GM12878 (cell line): ENCODE measurements at regions not wholly inside any gene's neighbourhood (a gene's known extent, or its start where the extent isn't known, plus 50 kb on each side); places are given as distances from the start of the nearest gene placed in this dataset.

Experiments
- ATAC-seq: fragments of 200-7000 bp; cut with Tn5 transposase; 3 replicates; pipeline ENCODE4 v1.9.1; 2020; ENCODE audit warnings: mild to moderate bottlenecking, moderate library complexity
- BruUV-seq: library from RNA; stranded (reverse); fragments of 400-500 nt; replicated peaks from 2 replicates; lab custom pipeline; 2021; lab: Mats Ljungman, UMichigan
- CTCF ChIA-PET: fragments of 300-600 bp; sonication (Branson Sonifier 250); formaldehyde crosslinking; extraction: SDS; loops from one replicate; lab custom pipeline; 2021; ENCODE audit warnings: inconsistent platforms; lab: Yijun Ruan, JAX
- POLR2A ChIA-PET: fragments of 350-600 bp; formaldehyde crosslinking; extraction: SDS; loops from one replicate; lab custom pipeline; 2021; ENCODE audit warnings: inconsistent platforms; lab: Charles Lee
- RAD21 ChIA-PET: fragments of 300-600 bp; sonication (Branson Sonifier 250); formaldehyde crosslinking; loops from one replicate; lab custom pipeline; 2023; ENCODE audit warnings: antibody characterized with exemption; ENCODE audit not compliant: unreplicated experiment; lab: Charles Lee
- SMC1A ChIA-PET: fragments of 300-600 bp; sonication (Branson Sonifier 250); formaldehyde crosslinking; loops from one replicate; lab custom pipeline; 2023; ENCODE audit not compliant: unreplicated experiment, uncharacterized antibody; lab: Charles Lee
- DNase-seq: peaks from one replicate; pipeline ENCODE4 v3.0.0-alpha.2; 2011; ENCODE audit warnings: low read depth, low spot score
- FAIRE-seq: peaks from 3 replicates; lab custom pipeline; 2011; peaks lifted over from hg19 to GRCh38; lab: Jason Lieb, UNC
- H2AFZ ChIP-seq: 2 replicates; pipeline ENCODE4 v1.6.0; 2011; ENCODE audit warnings: low read depth, low read length, control low read depth; ENCODE audit not compliant: control insufficient read depth
- H3K27ac ChIP-seq: 2 replicates; pipeline ENCODE4 v1.5.1; 2011; ENCODE audit warnings: control low read depth; ENCODE audit not compliant: control insufficient read depth, insufficient read depth
- H3K27me3 ChIP-seq, 2 experiments: replicated peaks in 1 of 2; 2 replicates each; pipeline versions ENCODE4 v1.6.0 to v1.6.1; 2011; ENCODE audit warnings: low read length in 1 of 2; ENCODE audit not compliant: control insufficient read depth in 2 of 2, insufficient read depth in 2 of 2
- H3K36me3 ChIP-seq, 2 experiments: 2 replicates each; pipeline ENCODE4 v1.5.1; 2011; ENCODE audit warnings: low read length in 1 of 2; ENCODE audit not compliant: control insufficient read depth in 2 of 2, insufficient read depth in 2 of 2
- H3K4me1 ChIP-seq: 2 replicates; pipeline ENCODE4 v1.6.1; 2011; ENCODE audit warnings: mild to moderate bottlenecking, low read length, moderate library complexity, mixed read lengths; ENCODE audit not compliant: control insufficient read depth, insufficient read depth
- H3K4me2 ChIP-seq: 2 replicates; pipeline ENCODE4 v1.6.0; 2011; ENCODE audit warnings: control low read depth; ENCODE audit not compliant: control insufficient read depth, insufficient read depth
- H3K4me3 ChIP-seq: fragments of 200-600 bp; sonication (generic); 2 replicates; pipeline ENCODE4 v1.5.1; 2016
- H3K79me2 ChIP-seq: 2 replicates; pipeline ENCODE4 v1.6.0; 2011; ENCODE audit warnings: low read length; ENCODE audit not compliant: control insufficient read depth, insufficient read depth
- H3K9ac ChIP-seq: 2 replicates; pipeline ENCODE4 v1.8.0; 2011; ENCODE audit warnings: low read length, control low read depth, mixed read lengths; ENCODE audit not compliant: control insufficient read depth, insufficient read depth
- H3K9me3 ChIP-seq: replicated peaks from 3 replicates; pipeline ENCODE4 v1.5.1; 2011; ENCODE audit warnings: mild to moderate bottlenecking, low read length; ENCODE audit not compliant: control insufficient read depth, insufficient read depth
- H4K20me1 ChIP-seq: 2 replicates; pipeline ENCODE4 v1.6.0; 2011; ENCODE audit not compliant: control insufficient read depth, insufficient read depth
- ASH2L ChIP-seq: fragments of 300-600, 200-600 bp; sonication (generic); IDR thresholded peaks from 2 replicates; pipeline ENCODE4 v1.6.1; 2017; ENCODE audit warnings: low read depth, mild to moderate bottlenecking, borderline replicate concordance
- BRCA1 ChIP-seq: IDR thresholded peaks from 2 replicates; pipeline ENCODE4 v1.6.1; 2011; ENCODE audit warnings: low read depth, low read length, improper control_type of control experiment
- CHD4 ChIP-seq: fragments of 200-600 bp; sonication (generic); IDR thresholded peaks from 2 replicates; pipeline ENCODE4 v1.6.1; 2016; ENCODE audit warnings: mild to moderate bottlenecking
- DPF2 ChIP-seq: fragments of 450-650 bp; IDR thresholded peaks from 2 replicates; pipeline ENCODE4 v1.6.1; 2017; ENCODE audit warnings: mild to moderate bottlenecking
- E2F4 ChIP-seq: IDR thresholded peaks from 2 replicates; pipeline ENCODE4 v1.6.1; 2012; ENCODE audit warnings: low read depth, low read length, improper control_type of control experiment
- JUNB ChIP-seq: IDR thresholded peaks from 2 replicates; pipeline ENCODE4 v1.6.1; 2016; ENCODE audit warnings: antibody characterized with exemption, mild to moderate bottlenecking
- KAT2A ChIP-seq: conservative IDR thresholded peaks from 2 replicates; pipeline ENCODE4 v1.6.1; 2011; ENCODE audit warnings: low read depth, low read length; ENCODE audit not compliant: control insufficient read depth
- MYB ChIP-seq: fragments of 150-350 bp; IDR thresholded peaks from 2 replicates; pipeline ENCODE4 v1.6.1; 2014; ENCODE audit warnings: mild to moderate bottlenecking, low read depth, low read length, borderline replicate concordance
- SMARCA5 ChIP-seq: fragments of 450-650 bp; IDR thresholded peaks from 2 replicates; pipeline ENCODE4 v1.6.1; 2017; ENCODE audit warnings: mild to moderate bottlenecking
- SRF ChIP-seq, 2 experiments: IDR thresholded peaks; 2 replicates each; pipeline ENCODE4 v1.6.1; 2011; ENCODE audit warnings: low read depth in 2 of 2, low read length in 2 of 2, mild to moderate bottlenecking in 1 of 2, moderate library complexity in 1 of 2
- ZBTB40 ChIP-seq: fragments of 450-650 bp; IDR thresholded peaks from 2 replicates; pipeline ENCODE4 v1.6.1; 2016; ENCODE audit warnings: mild to moderate bottlenecking, moderate library complexity, borderline replicate concordance
- ZNF622 ChIP-seq: fragments of 450-650 bp; IDR thresholded peaks from 2 replicates; pipeline ENCODE4 v1.6.1; 2017; ENCODE audit warnings: mild to moderate bottlenecking, inconsistent platforms
- WGBS: methylation state at CpG from one replicate; pipeline ENCODE4 v1.1.6; 2016; ENCODE audit warnings: low lambda C conversion rate; ENCODE audit not compliant: insufficient replicate concordance, insufficient coverage; ENCODE audit errors: missing lambda C conversion rate; 5-methylcytosine and 5-hydroxymethylcytosine counted together
- in situ Hi-C: fragments of 300-500 bp; cut with MboI; formaldehyde crosslinking; loops from 9 replicates; pipeline ENCODE4 v1.14.3; 2018; ENCODE audit warnings: mixed read lengths
- intact Hi-C: fragments of 100-400 bp; cut with micrococcal nuclease; formaldehyde crosslinking; loops from one replicate; pipeline ENCODE4 v1.14.2; 2022; ENCODE audit not compliant: unreplicated experiment
- TF ChIP-seq, protein P1 (sequence below): fragments of 450-650 bp; IDR thresholded peaks from 2 replicates; pipeline ENCODE4 v1.6.1; 2017; ENCODE audit warnings: low read depth, mild to moderate bottlenecking, moderate library complexity

- H3K4me2 ChIP-seq, result no peak overlapping the region
- no peak for DNase-seq
- 97% methylated on average over 5 of the region's 5 CpGs for WGBS
- no peak overlapping the region for H3K9ac ChIP-seq
- TF ChIP-seq, protein P1, sequence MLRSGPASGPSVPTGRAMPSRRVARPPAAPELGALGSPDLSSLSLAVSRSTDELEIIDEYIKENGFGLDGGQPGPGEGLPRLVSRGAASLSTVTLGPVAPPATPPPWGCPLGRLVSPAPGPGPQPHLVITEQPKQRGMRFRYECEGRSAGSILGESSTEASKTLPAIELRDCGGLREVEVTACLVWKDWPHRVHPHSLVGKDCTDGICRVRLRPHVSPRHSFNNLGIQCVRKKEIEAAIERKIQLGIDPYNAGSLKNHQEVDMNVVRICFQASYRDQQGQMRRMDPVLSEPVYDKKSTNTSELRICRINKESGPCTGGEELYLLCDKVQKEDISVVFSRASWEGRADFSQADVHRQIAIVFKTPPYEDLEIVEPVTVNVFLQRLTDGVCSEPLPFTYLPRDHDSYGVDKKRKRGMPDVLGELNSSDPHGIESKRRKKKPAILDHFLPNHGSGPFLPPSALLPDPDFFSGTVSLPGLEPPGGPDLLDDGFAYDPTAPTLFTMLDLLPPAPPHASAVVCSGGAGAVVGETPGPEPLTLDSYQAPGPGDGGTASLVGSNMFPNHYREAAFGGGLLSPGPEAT, result no peak
- TF ChIP-seq E2F4 (no peak), ZNF622 (no peak), ASH2L (no peak), JUNB (no peak), DPF2 (no peak), SRF (IDR thresholded peaks at IDR 0.05; ENCODE audit: low read depth in 2 of 2, low read length in 2 of 2) (no peak), ZBTB40 (no peak), MYB (no peak), CHD4 (no peak), KAT2A (no peak), BRCA1 (no peak), SMARCA5 (no peak)
- SMC1A ChIA-PET, result no interaction called here
- CTCF ChIA-PET, result no interaction called here
- no peaks in the 10 kb centered on the region for H4K20me1 ChIP-seq
- no peak overlapping the region for H3K4me3 ChIP-seq
- RAD21 ChIA-PET, result no interaction called here
- H2AFZ ChIP-seq, result no peak overlapping the region
- intact Hi-C loops (no loop called here), in situ Hi-C loops (no loop called here)
- ATAC-seq, result no peak
- POLR2A ChIA-PET, result no interaction called here
- BruUV-seq, result no TSS peak
- no peaks in the 10 kb centered on the region for H3K79me2 ChIP-seq
- no peaks in the 10 kb centered on the region for H3K27me3 ChIP-seq
- no peak for FAIRE-seq
- no peaks in the 10 kb centered on the region; the same call in 2 of the 3 replicates for H3K9me3 ChIP-seq
- H3K27ac ChIP-seq, result no peak overlapping the region
- peaks cover 4% of the 10 kb centered on the region; the same call in 1 of the 2 replicates for H3K4me1 ChIP-seq
- H3K36me3 ChIP-seq, result no peaks in the 10 kb centered on the region
Observed at GRCh38 chr11:33635161-33635560, 65.5 kb downstream of the C11orf91 start.
